GM23338 (cell line): ENCODE measurements at regions not wholly inside any gene's neighbourhood (a gene's known extent, or its start where the extent isn't known, plus 50 kb on each side); places are given as distances from the start of the nearest gene placed in this dataset.
A peak's percentile ranks its signal among the peaks of the same experiment; 100 is the strongest.

ENCODE experiments used
- ATAC-seq: fragments of 200-7000 bp; cut with Tn5 transposase; 3 replicates; pipeline ENCODE4 v1.9.1; 2020
- DNase-seq: peaks from one replicate; pipeline ENCODE4 v3.0.0-alpha.2; 2015; ENCODE audit warnings: low spot score
- H2AFZ ChIP-seq: fragments of 200-600 bp; sonication (generic); 2 replicates; pipeline ENCODE4 v1.8.0; 2016; ENCODE audit warnings: antibody characterized with exemption, mild to moderate bottlenecking, moderate library complexity
- H3F3A ChIP-seq: fragments of 200-600 bp; sonication (generic); replicated peaks from 2 replicates; pipeline ENCODE4 v1.8.0; 2017; ENCODE audit warnings: antibody characterized with exemption, mixed run types, low read depth
- H3K27ac ChIP-seq: fragments of 200-600 bp; sonication (generic); 2 replicates; pipeline ENCODE4 v1.6.1; 2016; ENCODE audit warnings: low read depth
- H3K27me3 ChIP-seq: fragments of 200-600 bp; sonication (generic); 2 replicates; pipeline ENCODE4 v1.8.0; 2016; ENCODE audit warnings: mild to moderate bottlenecking, mixed run types, moderate library complexity; ENCODE audit not compliant: insufficient read depth
- H3K36me3 ChIP-seq: fragments of 200-600 bp; sonication (generic); 2 replicates; pipeline ENCODE4 v1.8.0; 2016; ENCODE audit warnings: mild to moderate bottlenecking; ENCODE audit not compliant: insufficient read depth
- H3K4me1 ChIP-seq: fragments of 200-600 bp; sonication (generic); 2 replicates; pipeline ENCODE4 v1.8.0; 2016; ENCODE audit warnings: mild to moderate bottlenecking, moderate library complexity; ENCODE audit not compliant: insufficient read depth
- H3K4me2 ChIP-seq: fragments of 200-600 bp; sonication (generic); 2 replicates; pipeline ENCODE4 v1.7.1; 2017; ENCODE audit warnings: mixed run types
- H3K4me3 ChIP-seq: fragments of 200-600 bp; sonication (generic); 2 replicates; pipeline ENCODE4 v1.6.1; 2016; ENCODE audit warnings: mixed run types
- H3K79me2 ChIP-seq: fragments of 200-600 bp; sonication (generic); replicated peaks from 2 replicates; pipeline ENCODE4 v1.8.0; 2017; ENCODE audit warnings: mild to moderate bottlenecking; ENCODE audit not compliant: insufficient read depth
- H3K9me2 ChIP-seq: fragments of 200-600 bp; sonication (generic); 2 replicates; pipeline ENCODE4 v1.8.0; 2017; ENCODE audit not compliant: insufficient read depth
- H4K20me1 ChIP-seq: fragments of 200-600 bp; sonication (generic); replicated peaks from 2 replicates; pipeline ENCODE4 v1.8.0; 2017; ENCODE audit warnings: mild to moderate bottlenecking; ENCODE audit not compliant: insufficient read depth
- H3K27ac Mint-ChIP-seq: 2 replicates; pipeline ENCODE4 v1.8.0; 2020; ENCODE audit warnings: inconsistent platforms, mild to moderate bottlenecking, moderate library complexity, mixed read lengths
- H3K27me3 Mint-ChIP-seq: 3 replicates; pipeline ENCODE4 v1.8.0; 2022; ENCODE audit warnings: low read depth, mild to moderate bottlenecking, moderate library complexity, mixed read lengths, inconsistent platforms; ENCODE audit not compliant: insufficient read depth, poor library complexity
- H3K36me3 Mint-ChIP-seq: 3 replicates; pipeline ENCODE4 v1.8.0; 2021; ENCODE audit warnings: low read depth, mild to moderate bottlenecking, inconsistent platforms, moderate library complexity, mixed read lengths
- H3K4me1 Mint-ChIP-seq: 3 replicates; pipeline ENCODE4 v1.8.0; 2020; ENCODE audit warnings: mild to moderate bottlenecking, inconsistent platforms, mixed read lengths
- H3K4me3 Mint-ChIP-seq: 3 replicates; pipeline ENCODE4 v1.8.0; 2021; ENCODE audit warnings: moderate library complexity, mild to moderate bottlenecking, inconsistent platforms, mixed read lengths
- H3K9me3 Mint-ChIP-seq: 3 replicates; pipeline ENCODE4 v1.8.0; 2020; ENCODE audit warnings: moderate library complexity, mild to moderate bottlenecking, inconsistent platforms, mixed read lengths
- CREB1 ChIP-seq: fragments of 250-450 bp; sonication (Bioruptor Pico); IDR thresholded peaks from 2 replicates; pipeline ENCODE4 v1.5.0; 2020; ENCODE audit warnings: low read depth, mild to moderate bottlenecking, moderate library complexity
- CTCF ChIP-seq, 2 experiments: fragments of 200-600 bp in 1 of 2; sonication (generic) in 1 of 2; conservative IDR thresholded peaks; 2 replicates each; pipeline versions ENCODE4 v1.5.1 to v1.6.1; 2016 to 2017; ENCODE audit warnings: antibody characterized with exemption in 2 of 2, low read depth in 2 of 2, mild to moderate bottlenecking in 2 of 2, moderate library complexity in 1 of 2
- ETS1 ChIP-seq: IDR thresholded peaks from 2 replicates; pipeline ENCODE4 v1.6.1; 2016; ENCODE audit warnings: antibody characterized with exemption
- EZH2 ChIP-seq: fragments of 200-600 bp; sonication (generic); IDR thresholded peaks from one replicate; pipeline ENCODE4 v1.8.0; 2017; ENCODE audit warnings: antibody characterized with exemption, mild to moderate bottlenecking, low read depth; ENCODE audit not compliant: unreplicated experiment
- EZH2phosphoT487 ChIP-seq: fragments of 200-600 bp; sonication (generic); IDR thresholded peaks from one replicate; pipeline ENCODE4 v1.8.1; 2018; ENCODE audit warnings: antibody characterized with exemption; ENCODE audit not compliant: unreplicated experiment
- JUNB ChIP-seq: IDR thresholded peaks from one replicate; pipeline ENCODE4 v1.6.1; 2016; ENCODE audit warnings: antibody characterized with exemption; ENCODE audit not compliant: unreplicated experiment
- NANOG ChIP-seq: IDR thresholded peaks from 2 replicates; pipeline ENCODE4 v1.6.1; 2016; ENCODE audit warnings: antibody characterized with exemption, borderline replicate concordance
- POLR2AphosphoS5 ChIP-seq: IDR thresholded peaks from 2 replicates; pipeline ENCODE4 v1.6.1; 2016; ENCODE audit warnings: antibody characterized with exemption, low read depth
- REST ChIP-seq: IDR thresholded peaks from one replicate; pipeline ENCODE4 v1.6.1; 2018; ENCODE audit warnings: antibody characterized with exemption; ENCODE audit not compliant: unreplicated experiment
- STAT1 ChIP-seq: IDR thresholded peaks from one replicate; pipeline ENCODE4 v1.6.1; 2016; ENCODE audit warnings: antibody characterized with exemption; ENCODE audit not compliant: unreplicated experiment
- ZNF114 ChIP-seq: fragments of 250-450 bp; sonication (Bioruptor Pico); IDR thresholded peaks from 2 replicates; pipeline ENCODE4 v1.5.0; 2020; ENCODE audit warnings: mild to moderate bottlenecking, moderate library complexity
- ZNF331 ChIP-seq: fragments of 250-450 bp; sonication (Bioruptor Pico); IDR thresholded peaks from 2 replicates; pipeline ENCODE4 v1.5.0; 2020; ENCODE audit warnings: low read depth, mild to moderate bottlenecking, moderate library complexity
- ZNF462 ChIP-seq: fragments of 250-450 bp; sonication (Bioruptor Pico); IDR thresholded peaks from 2 replicates; pipeline ENCODE4 v1.5.0; 2020; ENCODE audit warnings: mild to moderate bottlenecking, moderate library complexity

- H3K27me3 Mint-ChIP-seq = peaks cover 2% of the 10 kb centered on the region
- Histone ChIP-seq H3K9me2 (no peaks in the 10 kb centered on the region), H3K4me2 (0 out of 2 replicates have a peak overlapping the region, but pooled peaks have one; percentile 28), H3K27ac (no peak overlapping the region), H3F3A (no peaks in the 10 kb centered on the region), H3K79me2 (no peaks in the 10 kb centered on the region), H3K36me3 (no peaks in the 10 kb centered on the region), H2AFZ (peak overlapping the region; percentile 86), H3K27me3 (no peaks in the 10 kb centered on the region), H4K20me1 (no peaks in the 10 kb centered on the region), H3K4me3 (no peak overlapping the region), H3K4me1 (peaks cover 16% of the 10 kb centered on the region)
- no peaks in the 10 kb centered on the region for H3K36me3 Mint-ChIP-seq
- DNase-seq (peak; percentile 24), ATAC-seq (no peak; the same call in 2 of the 3 replicates)
- H3K4me3 Mint-ChIP-seq = no peak overlapping the region
- H3K4me1 Mint-ChIP-seq = peaks cover 30% of the 10 kb centered on the region
- no peak overlapping the region for H3K27ac Mint-ChIP-seq
- TF ChIP-seq ZNF331 (CRISPR knock-in tag) = no peak
- TF ChIP-seq EZH2 = no peak
- no peak for TF ChIP-seq ETS1
- TF ChIP-seq STAT1 = no peak
- TF ChIP-seq EZH2phosphoT487 = no peak
- no peak for TF ChIP-seq NANOG
- no peak for TF ChIP-seq CREB1 (CRISPR knock-in tag)
- no peak for TF ChIP-seq REST
- TF ChIP-seq CTCF (conservative IDR thresholded peaks at IDR 0.05; ENCODE audit: low read depth in 2 of 2) = no peak
- no peak for TF ChIP-seq JUNB
- TF ChIP-seq ZNF114 = no peak
- no peak for TF ChIP-seq POLR2AphosphoS5
- no peak for TF ChIP-seq ZNF462
- no peaks in the 10 kb centered on the region; the same call in 2 of the 3 replicates for H3K9me3 Mint-ChIP-seq
These were observed 82.5 kb upstream of the MYO3A start for GRCh38 chr10:25851548-25851947.
